ENCODE measurements at regions not wholly inside any gene's neighbourhood (a gene's known extent, or its start where the extent isn't known, plus 50 kb on each side); places are given as distances from the start of the nearest gene placed in this dataset.

- TF ChIP-seq POLR2A (IDR thresholded peaks at IDR 0.05), result no peak
- TF ChIP-seq, protein P1, sequence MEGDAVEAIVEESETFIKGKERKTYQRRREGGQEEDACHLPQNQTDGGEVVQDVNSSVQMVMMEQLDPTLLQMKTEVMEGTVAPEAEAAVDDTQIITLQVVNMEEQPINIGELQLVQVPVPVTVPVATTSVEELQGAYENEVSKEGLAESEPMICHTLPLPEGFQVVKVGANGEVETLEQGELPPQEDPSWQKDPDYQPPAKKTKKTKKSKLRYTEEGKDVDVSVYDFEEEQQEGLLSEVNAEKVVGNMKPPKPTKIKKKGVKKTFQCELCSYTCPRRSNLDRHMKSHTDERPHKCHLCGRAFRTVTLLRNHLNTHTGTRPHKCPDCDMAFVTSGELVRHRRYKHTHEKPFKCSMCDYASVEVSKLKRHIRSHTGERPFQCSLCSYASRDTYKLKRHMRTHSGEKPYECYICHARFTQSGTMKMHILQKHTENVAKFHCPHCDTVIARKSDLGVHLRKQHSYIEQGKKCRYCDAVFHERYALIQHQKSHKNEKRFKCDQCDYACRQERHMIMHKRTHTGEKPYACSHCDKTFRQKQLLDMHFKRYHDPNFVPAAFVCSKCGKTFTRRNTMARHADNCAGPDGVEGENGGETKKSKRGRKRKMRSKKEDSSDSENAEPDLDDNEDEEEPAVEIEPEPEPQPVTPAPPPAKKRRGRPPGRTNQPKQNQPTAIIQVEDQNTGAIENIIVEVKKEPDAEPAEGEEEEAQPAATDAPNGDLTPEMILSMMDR (IDR thresholded peaks at IDR 0.05), result no peak
Observed at GRCh38 chr11:127105593-127106541, 105.3 kb upstream of the KIRREL3 start.

Measured in uterus (tissue), 2 donors.